CD14-positive monocyte (primary cell): ENCODE measurements at regions not wholly inside any gene's neighbourhood (a gene's known extent, or its start where the extent isn't known, plus 50 kb on each side); places are given as distances from the start of the nearest gene placed in this dataset.

Experiments used
- DNase-seq, 3 donors: peaks; one replicate each; pipeline ENCODE4 v3.0.0-alpha.2; 2011 to 2022
- H2AFZ ChIP-seq: 2 replicates; pipeline ENCODE4 v1.6.0; 2012; ENCODE audit warnings: mild to moderate bottlenecking, low read depth, low read length, inconsistent platforms; ENCODE audit not compliant: insufficient read depth, poor library complexity, severe bottlenecking
- H3K27ac ChIP-seq, 2 donors: 1 replicate in 1 of 2; 2 replicates in 1 of 2; pipeline ENCODE4 v1.5.1; 2012 to 2013; ENCODE audit warnings: low read length in 2 of 2, control low read depth in 1 of 2, inconsistent platforms in 1 of 2, low read depth in 1 of 2, mild to moderate bottlenecking in 1 of 2
- H3K27me3 ChIP-seq, 2 donors: one replicate each; pipeline versions ENCODE4 v1.6.0 to v1.6.1; 2011 to 2013; ENCODE audit warnings: low read length in 2 of 2; ENCODE audit not compliant: control insufficient read depth in 2 of 2, insufficient read depth in 2 of 2
- H3K36me3 ChIP-seq, 2 donors: replicated peaks in 1 of 2; 1 replicate in 1 of 2; 2 replicates in 1 of 2; pipeline versions ENCODE4 v1.5.1 to v1.6.1; 2012 to 2013; ENCODE audit warnings: low read length in 2 of 2, control low read depth in 1 of 2, inconsistent platforms in 1 of 2, mild to moderate bottlenecking in 1 of 2; ENCODE audit not compliant: insufficient read depth in 2 of 2, control insufficient read depth in 1 of 2
- H3K4me1 ChIP-seq, 2 donors: 1 replicate in 1 of 2; 2 replicates in 1 of 2; pipeline versions ENCODE4 v1.5.1 to v1.6.1; 2012 to 2013; ENCODE audit warnings: low read length in 2 of 2, control low read depth in 1 of 2, inconsistent platforms in 1 of 2, mild to moderate bottlenecking in 1 of 2, moderate library complexity in 1 of 2; ENCODE audit not compliant: insufficient read depth in 2 of 2, control insufficient read depth in 1 of 2
- H3K4me2 ChIP-seq: replicated peaks from 2 replicates; pipeline ENCODE3; 2012; ENCODE audit warnings: low read length, moderate library complexity, mild to moderate bottlenecking; ENCODE audit not compliant: poor library complexity, severe bottlenecking; ENCODE audit errors: extremely low read depth
- H3K4me3 ChIP-seq, 3 experiments: fragments of 200-600 bp in 1 of 3; sonication (generic) in 1 of 3; replicated peaks in 1 of 3; 1 replicate in 2 of 3; 2 replicates in 1 of 3; pipeline ENCODE4 v1.5.1; 2011 to 2013; ENCODE audit warnings: low read length in 3 of 3, mild to moderate bottlenecking in 3 of 3, control low read depth in 2 of 3, low read depth in 2 of 3, inconsistent platforms in 1 of 3, moderate library complexity in 1 of 3
- H3K79me2 ChIP-seq: 2 replicates; pipeline ENCODE4 v1.6.0; 2012; ENCODE audit warnings: mild to moderate bottlenecking, control low read depth, inconsistent platforms, low read length, moderate library complexity; ENCODE audit not compliant: insufficient read depth
- H3K9ac ChIP-seq: 2 replicates; pipeline ENCODE4 v1.6.0; 2017; ENCODE audit warnings: low read length, mild to moderate bottlenecking; ENCODE audit not compliant: insufficient read depth, poor library complexity, severe bottlenecking
- H3K9me3 ChIP-seq, 2 donors: replicated peaks in 1 of 2; 1 replicate in 1 of 2; 2 replicates in 1 of 2; pipeline versions ENCODE4 v1.5.1 to v1.6.1; 2012 to 2013; ENCODE audit warnings: low read length in 2 of 2, control low read depth in 1 of 2; ENCODE audit not compliant: control insufficient read depth in 1 of 2, insufficient read depth in 1 of 2
- H4K20me1 ChIP-seq: 2 replicates; pipeline ENCODE4 v1.6.0; 2012; ENCODE audit warnings: mild to moderate bottlenecking, low read length, control low read depth, moderate library complexity; ENCODE audit not compliant: insufficient read depth
- H3K27ac Mint-ChIP-seq, 7 donors: one replicate each; pipeline ENCODE4 v1.8.0; 2020; ENCODE audit warnings: mild to moderate bottlenecking in 7 of 7, mixed read lengths in 7 of 7, moderate library complexity in 6 of 7, inconsistent platforms in 2 of 7
- H3K27me3 Mint-ChIP-seq, 3 donors: one replicate each; pipeline ENCODE4 v1.8.0; 2021 to 2022; ENCODE audit warnings: low read depth in 3 of 3, mild to moderate bottlenecking in 3 of 3, mixed read lengths in 3 of 3, moderate library complexity in 3 of 3, inconsistent platforms in 1 of 3
- H3K36me3 Mint-ChIP-seq, 2 donors: one replicate each; pipeline ENCODE4 v1.8.0; 2020; ENCODE audit warnings: mixed read lengths in 2 of 2, inconsistent platforms in 1 of 2, mild to moderate bottlenecking in 1 of 2
- H3K4me1 Mint-ChIP-seq: one replicate; pipeline ENCODE4 v1.8.0; 2020; ENCODE audit warnings: mild to moderate bottlenecking, mixed read lengths
- H3K4me3 Mint-ChIP-seq, 2 donors: one replicate each; pipeline ENCODE4 v1.8.0; 2020; ENCODE audit warnings: mild to moderate bottlenecking in 2 of 2, mixed read lengths in 2 of 2, moderate library complexity in 1 of 2
- H3K9me3 Mint-ChIP-seq, 7 donors: one replicate each; pipeline ENCODE4 v1.8.0; 2020 to 2022; ENCODE audit warnings: mixed read lengths in 7 of 7, mild to moderate bottlenecking in 6 of 7, moderate library complexity in 6 of 7, inconsistent platforms in 2 of 7
- CTCF ChIP-seq: fragments of 200-600 bp; IDR thresholded peaks from one replicate; pipeline ENCODE4 v1.8.0; 2022; ENCODE audit warnings: antibody characterized with exemption, mild to moderate bottlenecking
- WGBS: methylation state at CpG from one replicate; pipeline ENCODE4 v1.1.5; 2013; ENCODE audit warnings: missing lambda C conversion rate; ENCODE audit not compliant: insufficient coverage; 5-methylcytosine and 5-hydroxymethylcytosine counted together
- intact Hi-C, 2 donors: fragments of 100-400 bp; cut with micrococcal nuclease; formaldehyde crosslinking; loops; one replicate each; pipeline versions ENCODE4 v1.15.0 to v1.15.1; 2023

- intact Hi-C loops, result no loop called here
- Histone ChIP-seq H4K20me1 (no peaks in the 10 kb centered on the region), H3K4me1 (no peaks in the 10 kb centered on the region), H3K79me2 (no peaks in the 10 kb centered on the region), H3K4me2 (no peak overlapping the region), H3K9ac (no peak overlapping the region), H3K9me3 (no peaks in the 10 kb centered on the region), H3K4me3 (no peak overlapping the region), H3K36me3 (no peaks in the 10 kb centered on the region), H3K27ac (no peak overlapping the region), H3K27me3 (no peaks in the 10 kb centered on the region), H2AFZ (no peak overlapping the region)
- WGBS, result 89% methylated on average over 12 of the region's 16 CpGs
- peaks cover 0 to 4% (median 4%) of the 10 kb centered on the region in 3 donors for H3K27me3 Mint-ChIP-seq
- H3K36me3 Mint-ChIP-seq, result no peaks in the 10 kb centered on the region
- no peak overlapping the region for H3K4me3 Mint-ChIP-seq
- peaks cover 3% of the 10 kb centered on the region for H3K4me1 Mint-ChIP-seq
- peaks cover 0 to 6% (median 1%) of the 10 kb centered on the region in 7 donors for H3K9me3 Mint-ChIP-seq
- no peak for TF ChIP-seq CTCF
- H3K27ac Mint-ChIP-seq, result no peak overlapping the region
- no peak for DNase-seq
Measured at GRCh38 chr2:230627806-230628724, 84.6 kb upstream of the CAB39 start.

GRCh38 chr2:230631470-230631869 lies 81.2 kb upstream of the CAB39 start:
- peaks cover 0 to 1% (median 0%) of the 10 kb centered on the region in 7 donors for H3K9me3 Mint-ChIP-seq
- Histone ChIP-seq H3K79me2 (no peaks in the 10 kb centered on the region), H3K27me3 (no peaks in the 10 kb centered on the region), H3K9ac (no peak overlapping the region), H3K4me2 (no peak overlapping the region), H3K36me3 (no peaks in the 10 kb centered on the region), H4K20me1 (no peaks in the 10 kb centered on the region), H3K27ac (no peak overlapping the region), H3K4me1 (no peaks in the 10 kb centered on the region), H3K4me3 (no peak overlapping the region), H3K9me3 (no peaks in the 10 kb centered on the region), H2AFZ (no peak overlapping the region)
- H3K4me3 Mint-ChIP-seq, result no peak overlapping the region
- H3K4me1 Mint-ChIP-seq, result no peaks in the 10 kb centered on the region
- intact Hi-C loops, result no loop called here
- H3K36me3 Mint-ChIP-seq, result no peaks in the 10 kb centered on the region
- H3K27ac Mint-ChIP-seq, result no peak overlapping the region
- peaks cover 0 to 6% (median 1%) of the 10 kb centered on the region in 3 donors for H3K27me3 Mint-ChIP-seq
- WGBS, result 100% methylated on average over 2 of the region's 4 CpGs
- TF ChIP-seq CTCF, result no peak
- DNase-seq, result no peak
